ENCODE measurements at regions not wholly inside any gene's neighbourhood (a gene's known extent, or its start where the extent isn't known, plus 50 kb on each side); places are given as distances from the start of the nearest gene placed in this dataset.

DNA sequence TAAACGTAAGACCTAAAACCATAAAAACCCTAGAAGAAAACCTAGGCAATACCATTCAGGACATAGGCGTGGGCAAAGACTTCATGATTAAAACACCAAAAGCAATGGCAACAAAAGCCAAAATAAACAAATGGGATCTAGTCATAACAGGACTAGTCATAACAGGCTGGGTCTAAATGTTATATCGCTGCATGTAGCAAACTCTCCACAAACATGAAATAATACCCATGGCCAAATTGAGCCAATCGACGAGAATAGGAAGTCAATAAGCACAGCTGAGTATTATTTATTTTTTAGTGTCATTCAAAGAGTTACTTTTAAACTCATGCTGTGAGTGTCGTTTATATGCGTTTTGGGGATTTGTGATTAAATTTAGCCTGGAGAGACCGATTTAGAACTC, 225.1 kb downstream of the TFEC start (continued):
- TF ChIP-seq, protein P1, sequence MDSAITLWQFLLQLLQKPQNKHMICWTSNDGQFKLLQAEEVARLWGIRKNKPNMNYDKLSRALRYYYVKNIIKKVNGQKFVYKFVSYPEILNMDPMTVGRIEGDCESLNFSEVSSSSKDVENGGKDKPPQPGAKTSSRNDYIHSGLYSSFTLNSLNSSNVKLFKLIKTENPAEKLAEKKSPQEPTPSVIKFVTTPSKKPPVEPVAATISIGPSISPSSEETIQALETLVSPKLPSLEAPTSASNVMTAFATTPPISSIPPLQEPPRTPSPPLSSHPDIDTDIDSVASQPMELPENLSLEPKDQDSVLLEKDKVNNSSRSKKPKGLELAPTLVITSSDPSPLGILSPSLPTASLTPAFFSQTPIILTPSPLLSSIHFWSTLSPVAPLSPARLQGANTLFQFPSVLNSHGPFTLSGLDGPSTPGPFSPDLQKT (IDR thresholded peaks at IDR 0.05; ENCODE audit: borderline replicate concordance, low read depth, low read length) = no peak
- TF ChIP-seq YY2 (tag by site-specific recombination; IDR thresholded peaks at IDR 0.05) (no peak), RBAK (tag by site-specific recombination; IDR thresholded peaks at IDR 0.05) (no peak), GLI4 (tag by site-specific recombination; IDR thresholded peaks at IDR 0.05) (no peak), ZNF473 (tag by site-specific recombination; IDR thresholded peaks at IDR 0.05) (no peak), YY1 (tag by site-specific recombination; IDR thresholded peaks at IDR 0.05) (no peak; the same call in 1 of the 2 replicates), ZNF777 (tag by site-specific recombination; IDR thresholded peaks at IDR 0.05; ENCODE audit: borderline replicate concordance) (no peak), ZBTB7A (tag by site-specific recombination; IDR thresholded peaks at IDR 0.05; ENCODE audit: low read depth) (no peak), BCL11A (tag by site-specific recombination; IDR thresholded peaks at IDR 0.05; ENCODE audit: low read depth) (no peak), ZNF266 (tag by site-specific recombination; IDR thresholded peaks at IDR 0.05; ENCODE audit: low read depth) (no peak), OVOL3 (tag by site-specific recombination; IDR thresholded peaks at IDR 0.05) (peak; percentile 52; the same call in 1 of the 2 replicates), ZNF558 (tag by site-specific recombination; IDR thresholded peaks at IDR 0.05) (no peak), ZNF140 (tag by site-specific recombination; IDR thresholded peaks at IDR 0.05) (no peak), ZNF571 (tag by site-specific recombination; IDR thresholded peaks at IDR 0.05) (no peak), ZFHX2 (tag by site-specific recombination; conservative IDR thresholded peaks at IDR 0.05) (no peak), BCL11B (tag by site-specific recombination; IDR thresholded peaks at IDR 0.05; ENCODE audit: low read depth) (no peak), ZNF626 (tag by site-specific recombination; IDR thresholded peaks at IDR 0.05) (no peak), SP3 (tag by site-specific recombination; IDR thresholded peaks at IDR 0.05) (no peak)
- TF ChIP-seq, protein P2, sequence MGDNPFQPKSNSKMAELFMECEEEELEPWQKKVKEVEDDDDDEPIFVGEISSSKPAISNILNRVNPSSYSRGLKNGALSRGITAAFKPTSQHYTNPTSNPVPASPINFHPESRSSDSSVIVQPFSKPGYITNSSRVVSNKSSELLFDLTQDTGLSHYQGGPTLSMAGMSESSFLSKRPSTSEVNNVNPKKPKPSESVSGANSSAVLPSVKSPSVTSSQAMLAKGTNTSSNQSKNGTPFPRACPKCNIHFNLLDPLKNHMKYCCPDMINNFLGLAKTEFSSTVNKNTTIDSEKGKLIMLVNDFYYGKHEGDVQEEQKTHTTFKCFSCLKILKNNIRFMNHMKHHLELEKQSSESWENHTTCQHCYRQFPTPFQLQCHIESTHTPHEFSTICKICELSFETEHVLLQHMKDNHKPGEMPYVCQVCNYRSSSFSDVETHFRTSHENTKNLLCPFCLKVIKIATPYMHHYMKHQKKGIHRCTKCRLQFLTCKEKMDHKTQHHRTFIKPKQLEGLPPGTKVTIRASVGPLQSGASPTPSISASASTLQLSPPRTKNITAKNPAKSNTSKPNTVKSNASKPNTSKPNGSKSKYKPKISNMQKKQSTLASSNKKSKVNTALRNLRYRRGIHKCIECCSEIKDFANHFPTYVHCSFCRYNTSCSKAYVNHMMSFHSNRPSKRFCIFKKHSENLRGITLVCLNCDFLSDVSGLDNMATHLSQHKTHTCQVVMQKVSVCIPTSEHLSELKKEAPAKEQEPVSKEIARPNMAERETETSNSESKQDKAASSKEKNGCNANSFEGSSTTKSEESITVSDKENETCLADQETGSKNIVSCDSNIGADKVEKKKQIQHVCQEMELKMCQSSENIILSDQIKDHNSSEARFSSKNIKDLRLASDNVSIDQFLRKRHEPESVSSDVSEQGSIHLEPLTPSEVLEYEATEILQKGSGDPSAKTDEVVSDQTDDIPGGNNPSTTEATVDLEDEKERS (tag by site-specific recombination; IDR thresholded peaks at IDR 0.05) = no peak
- TF ChIP-seq, protein P3, sequence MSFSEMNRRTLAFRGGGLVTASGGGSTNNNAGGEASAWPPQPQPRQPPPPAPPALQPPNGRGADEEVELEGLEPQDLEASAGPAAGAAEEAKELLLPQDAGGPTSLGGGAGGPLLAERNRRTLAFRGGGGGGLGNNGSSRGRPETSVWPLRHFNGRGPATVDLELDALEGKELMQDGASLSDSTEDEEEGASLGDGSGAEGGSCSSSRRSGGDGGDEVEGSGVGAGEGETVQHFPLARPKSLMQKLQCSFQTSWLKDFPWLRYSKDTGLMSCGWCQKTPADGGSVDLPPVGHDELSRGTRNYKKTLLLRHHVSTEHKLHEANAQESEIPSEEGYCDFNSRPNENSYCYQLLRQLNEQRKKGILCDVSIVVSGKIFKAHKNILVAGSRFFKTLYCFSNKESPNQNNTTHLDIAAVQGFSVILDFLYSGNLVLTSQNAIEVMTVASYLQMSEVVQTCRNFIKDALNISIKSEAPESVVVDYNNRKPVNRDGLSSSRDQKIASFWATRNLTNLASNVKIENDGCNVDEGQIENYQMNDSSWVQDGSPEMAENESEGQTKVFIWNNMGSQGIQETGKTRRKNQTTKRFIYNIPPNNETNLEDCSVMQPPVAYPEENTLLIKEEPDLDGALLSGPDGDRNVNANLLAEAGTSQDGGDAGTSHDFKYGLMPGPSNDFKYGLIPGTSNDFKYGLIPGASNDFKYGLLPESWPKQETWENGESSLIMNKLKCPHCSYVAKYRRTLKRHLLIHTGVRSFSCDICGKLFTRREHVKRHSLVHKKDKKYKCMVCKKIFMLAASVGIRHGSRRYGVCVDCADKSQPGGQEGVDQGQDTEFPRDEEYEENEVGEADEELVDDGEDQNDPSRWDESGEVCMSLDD (tag by site-specific recombination; IDR thresholded peaks at IDR 0.05) = no peak
- TF ChIP-seq, protein P4, sequence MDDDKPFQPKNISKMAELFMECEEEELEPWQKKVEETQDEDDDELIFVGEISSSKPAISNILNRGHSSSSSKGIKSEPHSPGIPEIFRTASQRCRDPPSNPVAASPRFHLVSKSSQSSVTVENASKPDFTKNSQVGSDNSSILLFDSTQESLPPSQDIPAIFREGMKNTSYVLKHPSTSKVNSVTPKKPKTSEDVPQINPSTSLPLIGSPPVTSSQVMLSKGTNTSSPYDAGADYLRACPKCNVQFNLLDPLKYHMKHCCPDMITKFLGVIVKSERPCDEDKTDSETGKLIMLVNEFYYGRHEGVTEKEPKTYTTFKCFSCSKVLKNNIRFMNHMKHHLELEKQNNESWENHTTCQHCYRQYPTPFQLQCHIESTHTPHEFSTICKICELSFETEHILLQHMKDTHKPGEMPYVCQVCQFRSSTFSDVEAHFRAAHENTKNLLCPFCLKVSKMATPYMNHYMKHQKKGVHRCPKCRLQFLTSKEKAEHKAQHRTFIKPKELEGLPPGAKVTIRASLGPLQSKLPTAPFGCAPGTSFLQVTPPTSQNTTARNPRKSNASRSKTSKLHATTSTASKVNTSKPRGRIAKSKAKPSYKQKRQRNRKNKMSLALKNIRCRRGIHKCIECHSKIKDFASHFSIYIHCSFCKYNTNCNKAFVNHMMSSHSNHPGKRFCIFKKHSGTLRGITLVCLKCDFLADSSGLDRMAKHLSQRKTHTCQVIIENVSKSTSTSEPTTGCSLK (tag by site-specific recombination; IDR thresholded peaks at IDR 0.05) = no peak
- TF ChIP-seq, protein P5, sequence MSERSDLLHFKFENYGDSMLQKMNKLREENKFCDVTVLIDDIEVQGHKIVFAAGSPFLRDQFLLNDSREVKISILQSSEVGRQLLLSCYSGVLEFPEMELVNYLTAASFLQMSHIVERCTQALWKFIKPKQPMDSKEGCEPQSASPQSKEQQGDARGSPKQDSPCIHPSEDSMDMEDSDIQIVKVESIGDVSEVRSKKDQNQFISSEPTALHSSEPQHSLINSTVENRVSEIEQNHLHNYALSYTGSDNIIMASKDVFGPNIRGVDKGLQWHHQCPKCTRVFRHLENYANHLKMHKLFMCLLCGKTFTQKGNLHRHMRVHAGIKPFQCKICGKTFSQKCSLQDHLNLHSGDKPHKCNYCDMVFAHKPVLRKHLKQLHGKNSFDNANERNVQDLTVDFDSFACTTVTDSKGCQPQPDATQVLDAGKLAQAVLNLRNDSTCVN (tag by site-specific recombination; optimal IDR thresholded peaks at IDR 0.05) = no peak
- TF ChIP-seq, protein P6, sequence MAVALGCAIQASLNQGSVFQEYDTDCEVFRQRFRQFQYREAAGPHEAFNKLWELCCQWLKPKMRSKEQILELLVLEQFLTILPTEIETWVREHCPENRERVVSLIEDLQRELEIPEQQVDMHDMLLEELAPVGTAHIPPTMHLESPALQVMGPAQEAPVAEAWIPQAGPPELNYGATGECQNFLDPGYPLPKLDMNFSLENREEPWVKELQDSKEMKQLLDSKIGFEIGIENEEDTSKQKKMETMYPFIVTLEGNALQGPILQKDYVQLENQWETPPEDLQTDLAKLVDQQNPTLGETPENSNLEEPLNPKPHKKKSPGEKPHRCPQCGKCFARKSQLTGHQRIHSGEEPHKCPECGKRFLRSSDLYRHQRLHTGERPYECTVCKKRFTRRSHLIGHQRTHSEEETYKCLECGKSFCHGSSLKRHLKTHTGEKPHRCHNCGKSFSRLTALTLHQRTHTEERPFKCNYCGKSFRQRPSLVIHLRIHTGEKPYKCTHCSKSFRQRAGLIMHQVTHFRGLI (tag by site-specific recombination; IDR thresholded peaks at IDR 0.05) = no peak
- TF ChIP-seq, protein P7, sequence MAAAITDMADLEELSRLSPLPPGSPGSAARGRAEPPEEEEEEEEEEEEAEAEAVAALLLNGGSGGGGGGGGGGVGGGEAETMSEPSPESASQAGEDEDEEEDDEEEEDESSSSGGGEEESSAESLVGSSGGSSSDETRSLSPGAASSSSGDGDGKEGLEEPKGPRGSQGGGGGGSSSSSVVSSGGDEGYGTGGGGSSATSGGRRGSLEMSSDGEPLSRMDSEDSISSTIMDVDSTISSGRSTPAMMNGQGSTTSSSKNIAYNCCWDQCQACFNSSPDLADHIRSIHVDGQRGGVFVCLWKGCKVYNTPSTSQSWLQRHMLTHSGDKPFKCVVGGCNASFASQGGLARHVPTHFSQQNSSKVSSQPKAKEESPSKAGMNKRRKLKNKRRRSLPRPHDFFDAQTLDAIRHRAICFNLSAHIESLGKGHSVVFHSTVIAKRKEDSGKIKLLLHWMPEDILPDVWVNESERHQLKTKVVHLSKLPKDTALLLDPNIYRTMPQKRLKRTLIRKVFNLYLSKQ (tag by site-specific recombination; IDR thresholded peaks at IDR 0.05; ENCODE audit: borderline replicate concordance) = no peak
- TF ChIP-seq, protein P8, sequence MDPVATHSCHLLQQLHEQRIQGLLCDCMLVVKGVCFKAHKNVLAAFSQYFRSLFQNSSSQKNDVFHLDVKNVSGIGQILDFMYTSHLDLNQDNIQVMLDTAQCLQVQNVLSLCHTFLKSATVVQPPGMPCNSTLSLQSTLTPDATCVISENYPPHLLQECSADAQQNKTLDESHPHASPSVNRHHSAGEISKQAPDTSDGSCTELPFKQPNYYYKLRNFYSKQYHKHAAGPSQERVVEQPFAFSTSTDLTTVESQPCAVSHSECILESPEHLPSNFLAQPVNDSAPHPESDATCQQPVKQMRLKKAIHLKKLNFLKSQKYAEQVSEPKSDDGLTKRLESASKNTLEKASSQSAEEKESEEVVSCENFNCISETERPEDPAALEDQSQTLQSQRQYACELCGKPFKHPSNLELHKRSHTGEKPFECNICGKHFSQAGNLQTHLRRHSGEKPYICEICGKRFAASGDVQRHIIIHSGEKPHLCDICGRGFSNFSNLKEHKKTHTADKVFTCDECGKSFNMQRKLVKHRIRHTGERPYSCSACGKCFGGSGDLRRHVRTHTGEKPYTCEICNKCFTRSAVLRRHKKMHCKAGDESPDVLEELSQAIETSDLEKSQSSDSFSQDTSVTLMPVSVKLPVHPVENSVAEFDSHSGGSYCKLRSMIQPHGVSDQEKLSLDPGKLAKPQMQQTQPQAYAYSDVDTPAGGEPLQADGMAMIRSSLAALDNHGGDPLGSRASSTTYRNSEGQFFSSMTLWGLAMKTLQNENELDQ (tag by site-specific recombination; IDR thresholded peaks at IDR 0.05; ENCODE audit: low read depth) = no peak
